ENCODE measurements at regions not wholly inside any gene's neighbourhood (a gene's known extent, or its start where the extent isn't known, plus 50 kb on each side); places are given as distances from the start of the nearest gene placed in this dataset.
"Not testable (repeated sequence)": the region's sequence is repeated elsewhere in the genome, so short reads cannot be mapped to it uniquely, and the experiment has no call there.

DNA sequence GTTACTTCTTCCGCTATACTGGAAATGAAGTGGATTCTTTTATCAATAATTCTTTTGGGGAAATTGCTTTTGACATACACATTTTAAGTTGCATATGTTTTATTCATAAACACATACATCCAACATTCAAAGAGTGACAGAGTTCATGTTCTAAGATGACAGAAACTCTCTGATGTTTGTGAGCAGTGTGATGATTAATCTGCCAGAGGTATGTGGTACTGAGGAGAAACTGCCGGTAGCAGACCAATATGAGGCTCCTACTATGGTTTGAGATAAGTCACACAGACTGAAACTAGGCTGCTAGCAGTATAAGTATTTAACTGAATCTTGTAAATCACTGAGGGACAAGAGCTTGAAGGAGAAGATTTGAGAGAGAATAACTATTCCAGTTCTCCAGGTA lies 524.1 kb upstream of the SEMA3D start:
- DNase-seq: no peak

DNA sequence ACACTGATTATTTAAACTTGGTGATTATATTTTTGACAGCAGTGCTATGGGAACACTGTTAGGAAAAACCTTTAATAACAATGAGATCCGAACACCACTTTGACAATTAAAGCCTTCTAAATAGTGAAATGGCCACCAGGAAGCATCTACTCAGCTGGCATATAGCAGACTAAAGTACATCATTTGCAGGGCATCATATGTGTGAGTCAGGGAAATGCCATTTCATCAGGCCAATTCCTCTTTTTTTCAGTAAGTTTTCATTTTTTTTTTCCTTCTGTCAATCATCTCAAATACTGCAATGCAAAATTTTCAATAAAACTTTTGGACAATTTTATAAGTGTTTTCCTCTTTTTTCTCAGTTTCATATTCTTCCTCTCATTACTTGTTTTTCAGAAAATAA lies 521.4 kb upstream of the SEMA3D start:
- no peak for DNase-seq

DNA sequence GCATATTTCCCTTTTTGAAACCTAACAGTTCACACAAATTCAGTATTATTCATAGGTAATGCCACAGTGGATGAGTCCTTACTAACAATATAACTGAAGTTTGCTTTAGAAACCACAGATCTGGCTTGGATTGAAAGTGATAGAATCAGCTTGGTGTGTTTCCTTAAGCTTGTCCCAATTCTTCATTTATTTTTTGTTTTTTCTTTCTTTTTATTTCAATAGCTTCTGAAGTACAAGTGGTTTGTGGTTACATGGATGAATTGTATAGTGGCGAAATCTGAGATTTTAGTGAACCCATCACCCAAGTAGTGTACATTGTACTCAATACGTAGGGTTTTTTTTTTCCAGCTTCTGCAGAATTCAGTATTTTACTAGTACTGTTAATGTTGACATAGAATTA lies 518.2 kb upstream of the SEMA3D start:
- peak; percentile 34 for DNase-seq

DNA sequence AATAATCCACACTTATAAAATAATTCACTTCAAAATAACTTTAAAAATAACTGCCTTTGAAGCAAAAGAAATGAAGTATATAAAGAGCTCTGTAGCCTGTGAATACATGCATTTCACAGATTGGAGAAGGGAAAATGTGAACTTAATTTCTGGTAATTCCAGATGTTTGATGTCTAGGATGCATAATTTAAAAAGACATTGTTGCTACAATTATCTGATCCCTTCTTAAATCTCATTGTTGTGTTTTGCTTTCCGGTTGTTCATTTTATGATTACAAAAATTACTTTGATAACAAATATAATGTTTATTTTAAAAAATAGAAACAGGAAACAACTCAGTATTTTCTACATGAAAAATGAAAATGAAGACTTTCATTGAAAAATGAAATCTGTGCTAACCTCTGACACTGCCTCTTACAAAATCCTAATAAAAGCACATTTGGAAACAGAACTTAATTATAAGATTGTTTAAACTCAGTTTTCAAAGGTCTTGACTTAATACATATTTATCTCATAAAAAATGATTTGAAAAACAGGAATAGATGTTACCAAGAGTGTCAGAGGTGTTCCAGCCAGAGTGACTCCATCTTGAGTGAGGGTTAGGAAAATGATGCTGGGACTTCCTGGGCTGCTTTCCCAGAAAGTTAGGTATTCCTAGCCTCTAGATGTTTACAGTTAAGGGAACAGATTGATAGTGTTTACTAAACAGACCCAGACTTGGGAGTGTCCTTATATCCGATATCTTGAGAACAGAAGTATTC lies 516.6 kb upstream of the SEMA3D start:
- no peak for DNase-seq

DNA sequence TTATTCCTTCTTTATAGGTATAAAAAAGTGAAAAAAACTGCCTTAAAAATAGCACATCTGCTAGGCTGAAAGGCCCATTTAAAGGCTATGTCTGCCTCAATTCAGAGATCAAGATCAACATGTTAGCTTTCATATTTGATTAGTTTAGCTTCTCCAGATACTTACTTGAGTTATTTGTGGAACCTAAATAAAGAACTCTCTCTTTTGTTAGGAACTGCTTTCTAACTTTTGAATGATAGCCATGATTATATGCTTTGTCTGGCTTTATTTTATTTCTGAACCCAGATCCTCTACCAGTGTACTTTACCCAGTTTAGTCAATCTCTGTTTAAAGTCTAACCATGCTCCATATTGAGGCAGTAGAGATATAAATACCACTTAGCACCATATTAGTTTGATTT lies 515.5 kb upstream of the SEMA3D start:
- DNase-seq: no peak

DNA sequence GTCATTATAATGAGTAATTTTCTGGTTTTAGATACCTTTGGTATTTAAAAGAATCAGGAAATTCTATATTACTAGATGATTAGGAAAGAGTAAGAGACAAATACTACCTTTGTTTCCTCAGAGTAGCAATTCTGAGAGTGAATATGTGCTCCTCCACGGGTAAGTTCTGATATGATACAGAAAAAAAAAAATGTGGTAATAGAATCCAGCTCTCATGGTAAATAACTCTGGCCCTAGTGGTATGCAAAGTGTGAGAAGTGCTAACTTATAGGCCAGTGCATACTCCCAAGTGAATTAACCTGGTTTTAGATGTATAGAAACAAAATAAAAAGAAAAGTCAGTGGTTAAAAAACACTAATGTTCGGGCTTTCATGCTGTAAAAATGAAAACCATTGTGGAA lies 512.6 kb upstream of the SEMA3D start:
- no peak for DNase-seq

DNA sequence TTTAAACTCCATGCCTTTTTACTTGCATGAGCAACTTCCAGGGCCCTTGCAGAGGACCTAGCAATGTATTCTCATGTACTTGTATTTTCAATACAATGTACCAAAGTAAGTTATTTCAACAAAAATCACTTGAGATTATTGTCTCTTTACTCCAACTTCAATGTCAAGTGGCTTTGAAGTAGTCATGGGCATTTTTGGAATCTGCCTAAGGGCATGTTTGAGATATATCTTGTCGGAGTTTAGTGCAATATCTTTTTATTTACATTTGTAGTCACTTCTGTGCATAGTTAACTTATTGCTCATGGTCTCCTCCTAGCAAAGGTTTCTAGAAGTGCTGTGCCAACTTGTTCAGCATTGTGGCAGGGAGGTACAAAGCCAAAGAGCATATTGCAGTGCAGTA lies 508.7 kb upstream of the SEMA3D start:
- DNase-seq: no peak

DNA sequence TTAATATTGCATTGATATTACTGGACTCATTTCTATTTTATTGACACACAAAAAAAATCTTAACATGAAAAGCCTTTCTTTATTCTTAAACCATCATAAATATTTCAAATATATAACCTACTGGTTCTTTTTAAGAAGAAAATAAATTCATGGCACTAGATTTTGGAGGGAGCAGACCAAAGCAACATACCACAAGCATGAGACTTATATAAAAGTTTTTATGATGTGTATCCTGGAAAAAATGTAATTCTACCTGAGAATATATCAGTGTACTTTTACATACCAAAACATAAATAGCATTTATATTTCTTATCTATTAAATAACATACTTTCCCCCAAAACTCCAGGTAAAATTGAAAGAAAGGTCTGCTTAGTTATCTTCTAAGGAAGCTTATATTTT lies 508.2 kb upstream of the SEMA3D start:
- no peak for DNase-seq

DNA sequence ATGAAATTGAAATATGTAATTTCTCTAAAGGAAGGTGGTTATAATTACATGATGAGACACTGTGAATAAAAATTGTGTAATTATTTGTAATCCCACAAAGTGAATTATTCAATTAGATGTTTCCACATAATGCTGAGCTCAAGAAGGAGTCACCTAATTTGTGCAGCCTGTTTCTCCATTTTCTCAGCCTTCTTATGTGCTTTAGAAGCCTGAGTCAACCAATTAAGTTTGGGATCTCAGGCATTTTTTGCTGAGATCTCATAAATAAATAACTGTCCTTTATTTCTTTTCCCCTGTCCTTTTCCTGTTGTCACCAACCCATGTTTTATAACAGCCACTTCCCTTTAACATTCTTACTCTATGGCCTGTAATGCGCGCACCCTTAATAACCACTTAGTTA lies 506.5 kb upstream of the SEMA3D start:
- no peak for DNase-seq

DNA sequence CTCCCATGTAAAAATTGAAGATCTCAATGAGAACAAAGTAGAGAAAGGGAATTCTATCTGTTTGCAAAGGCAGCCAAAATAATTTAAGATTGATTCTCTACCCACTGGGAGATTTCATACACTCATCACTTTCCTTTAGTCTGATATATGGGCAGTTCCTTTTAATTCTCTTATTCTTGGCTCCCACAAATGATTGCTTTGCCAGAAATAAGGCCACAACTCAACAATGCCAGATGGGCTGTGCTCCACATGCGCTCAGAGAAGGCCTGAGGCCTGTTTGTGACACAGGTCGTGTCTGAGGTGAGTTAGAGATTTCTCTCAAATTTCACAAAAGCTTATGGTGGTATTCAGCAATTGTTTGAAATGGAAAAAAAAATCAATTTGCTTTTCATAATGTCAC lies 501.9 kb upstream of the SEMA3D start:
- DNase-seq: peak; percentile 52

DNA sequence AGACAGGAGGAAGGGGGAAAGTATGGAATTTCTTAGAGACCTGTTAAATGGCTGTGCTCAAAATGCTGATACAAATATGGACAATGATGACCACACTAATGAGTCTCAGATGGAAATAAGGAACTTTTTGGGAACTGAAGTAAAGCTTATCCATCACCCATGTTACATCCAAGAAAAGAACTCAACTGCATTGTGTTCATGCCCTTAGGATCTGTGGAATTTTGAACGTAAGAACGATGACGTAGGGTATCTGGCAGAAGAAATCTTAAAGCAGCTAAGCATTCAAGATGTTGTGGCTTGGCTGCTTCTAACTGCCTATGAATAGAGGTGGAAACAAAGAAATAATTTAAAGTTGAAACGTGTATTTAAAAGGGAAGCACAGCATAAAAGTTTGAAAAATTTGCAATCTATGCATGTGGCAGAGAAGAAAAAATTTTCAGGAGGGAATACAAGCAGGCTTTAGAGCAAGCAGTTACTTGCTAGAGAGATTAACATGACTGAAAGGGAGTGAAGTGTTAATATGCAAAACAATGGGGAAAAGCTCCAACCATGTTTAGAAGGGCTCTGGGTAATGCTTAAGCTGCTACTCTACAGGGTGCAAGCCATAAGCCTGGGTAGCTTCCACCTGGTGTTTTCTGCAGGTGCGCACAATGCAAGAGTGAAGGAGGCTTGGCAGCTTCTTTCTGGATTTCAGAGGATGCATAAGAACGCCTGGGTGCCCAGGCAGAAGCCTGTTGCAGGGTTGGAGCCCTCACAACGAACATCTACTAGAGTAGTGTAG lies 499.7 kb upstream of the SEMA3D start:
- DNase-seq: peak; percentile 41

DNA sequence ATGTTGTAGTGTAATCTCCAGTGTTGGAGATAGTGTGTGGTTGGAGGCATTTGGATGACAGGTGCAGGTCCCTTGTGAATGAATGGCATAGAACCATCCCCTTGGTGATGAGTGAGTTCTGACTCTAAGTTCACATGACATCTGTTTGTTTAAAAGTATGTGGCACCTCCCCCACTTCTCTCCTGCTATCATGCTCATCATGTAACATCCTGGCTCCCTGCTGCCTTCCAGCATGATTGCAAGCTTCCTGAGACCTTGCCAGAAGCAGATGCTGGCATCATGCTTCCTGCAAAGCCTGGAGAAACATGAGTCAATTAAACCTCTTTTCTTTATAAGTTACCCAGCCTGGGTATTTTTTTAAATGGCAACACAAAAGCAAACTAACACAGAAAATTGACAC lies 499.0 kb upstream of the SEMA3D start:
- peak; percentile 53 for DNase-seq

DNA sequence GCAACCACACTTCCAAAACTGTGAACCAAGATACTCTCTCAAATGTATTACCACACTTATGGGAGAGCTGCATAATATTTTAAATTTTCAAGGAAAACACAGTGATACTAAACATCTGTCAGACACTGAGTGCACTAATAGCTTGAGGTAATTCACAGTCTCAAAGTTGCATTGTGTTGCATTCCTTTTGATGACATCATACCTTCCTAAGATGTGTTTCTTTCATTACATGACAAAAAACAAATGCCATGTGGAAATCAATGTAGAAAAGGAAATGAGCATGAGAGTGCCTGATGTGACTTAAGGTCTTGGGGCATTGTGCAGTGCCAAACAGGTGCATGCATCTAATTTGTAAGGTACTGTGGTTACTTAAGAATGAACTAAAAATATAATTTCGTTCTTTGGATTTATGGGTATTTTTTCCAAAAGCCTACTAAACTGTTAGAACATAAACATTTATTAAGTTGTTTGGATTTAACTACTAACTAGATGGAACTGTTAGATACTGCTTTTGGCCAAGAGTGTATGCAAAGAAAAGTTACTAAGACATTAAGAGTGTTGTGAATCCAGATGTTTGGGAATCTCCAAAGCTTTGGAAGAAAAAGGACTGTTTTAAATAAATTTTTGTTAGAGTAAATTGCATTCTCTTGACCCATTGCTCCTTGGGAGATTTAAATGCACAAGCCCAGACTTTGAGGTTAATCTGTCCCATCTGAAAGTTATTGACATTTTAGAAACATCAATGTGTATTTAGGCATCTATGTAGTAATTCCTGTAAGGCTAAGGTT lies 496.2 kb upstream of the SEMA3D start:
- DNase-seq: peak; percentile 47

DNA sequence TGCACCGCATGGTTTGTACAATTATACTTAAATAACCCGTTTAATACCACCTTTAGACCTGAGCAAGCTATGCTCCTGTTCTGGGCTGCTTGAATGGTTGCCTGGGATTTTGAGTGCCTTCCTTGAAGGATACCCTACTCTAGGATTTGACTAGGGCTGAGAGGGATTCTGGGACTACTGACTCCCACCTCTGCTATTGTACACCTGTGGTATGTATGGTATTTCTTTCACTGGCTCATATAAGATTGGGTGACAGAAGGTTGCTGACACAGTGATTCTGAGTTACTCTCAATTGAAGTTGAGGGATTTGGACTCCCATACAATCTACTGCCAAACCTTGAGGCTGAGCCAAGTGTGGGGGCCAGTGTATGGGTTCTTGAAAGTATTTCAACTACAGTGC lies 494.4 kb upstream of the SEMA3D start:
- no peak for DNase-seq

DNA sequence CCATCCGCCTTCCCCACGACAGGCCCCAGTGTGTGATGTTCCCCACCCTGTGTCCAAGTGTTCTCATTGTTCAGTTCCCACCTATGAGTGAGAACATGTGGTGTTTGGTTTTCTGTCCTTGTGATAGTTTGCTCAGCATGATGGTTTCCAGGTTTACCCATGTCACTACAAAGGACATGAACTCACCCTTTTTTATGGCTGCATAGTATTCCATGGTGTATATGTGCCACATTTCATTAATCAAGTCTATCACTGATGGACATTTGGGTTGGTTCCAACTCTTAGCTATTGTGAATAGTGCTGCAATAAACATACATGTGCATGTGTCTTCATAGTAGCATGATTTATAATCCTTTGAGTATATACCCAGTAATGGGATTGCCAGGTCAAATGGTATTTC lies 488.2 kb upstream of the SEMA3D start:
- DNase-seq: not testable (repeated sequence)

DNA sequence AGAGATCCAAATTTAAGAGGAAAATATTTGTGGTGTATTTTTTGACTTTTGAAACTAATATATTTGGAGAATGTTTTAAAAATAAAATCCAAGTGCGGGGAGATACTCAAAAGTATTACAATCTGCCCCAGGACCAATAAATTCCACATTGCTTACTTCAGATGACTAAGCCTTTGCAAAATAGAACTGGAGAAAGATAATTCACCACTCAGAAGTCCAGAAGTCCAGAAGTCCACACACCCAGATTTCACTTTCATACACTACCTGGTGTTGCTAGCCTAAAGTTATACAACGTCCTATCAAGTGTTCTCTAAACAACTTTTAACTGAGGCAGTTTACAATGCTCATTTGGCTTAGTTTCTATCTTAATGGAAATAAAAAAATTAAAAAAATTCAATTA lies 487.0 kb upstream of the SEMA3D start:
- no peak for DNase-seq

DNA sequence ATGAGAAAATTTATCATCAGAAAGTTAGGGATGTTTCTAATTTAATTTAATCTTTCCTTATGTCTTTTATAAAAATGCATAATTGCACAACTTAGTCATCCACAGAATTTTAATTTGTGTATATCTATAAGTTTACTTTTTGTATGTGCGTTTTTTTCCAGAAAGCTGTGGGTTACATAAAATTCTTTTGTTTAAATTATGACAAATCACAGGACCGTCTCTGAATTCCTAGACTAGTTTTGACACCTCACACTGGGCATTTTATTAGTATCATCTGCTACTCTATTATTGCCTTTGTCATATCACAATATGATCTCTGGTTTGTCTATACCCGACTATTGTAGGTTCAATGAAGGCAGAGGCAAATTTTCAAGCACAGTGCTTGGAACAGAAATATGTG lies 482.4 kb upstream of the SEMA3D start:
- peak; percentile 56 for DNase-seq

DNA sequence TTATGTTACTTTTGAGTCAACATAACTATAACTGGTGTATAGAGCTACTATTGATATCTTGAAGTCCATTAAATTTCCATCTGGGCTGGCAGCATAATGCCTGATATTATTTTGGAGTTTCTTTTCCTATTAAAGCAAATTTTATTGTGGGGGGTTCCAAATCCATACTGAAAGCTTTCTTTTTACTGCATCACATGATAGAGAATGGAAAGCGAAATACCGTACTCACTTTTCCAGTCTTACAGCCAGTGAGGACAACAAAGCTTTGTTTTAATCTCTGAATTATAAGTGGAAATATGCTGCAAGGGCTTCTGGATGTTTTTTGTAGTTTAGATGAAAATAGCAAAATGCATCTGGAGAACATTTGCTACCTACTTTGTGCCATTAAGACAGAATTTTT lies 477.5 kb upstream of the SEMA3D start:
- DNase-seq: no peak

DNA sequence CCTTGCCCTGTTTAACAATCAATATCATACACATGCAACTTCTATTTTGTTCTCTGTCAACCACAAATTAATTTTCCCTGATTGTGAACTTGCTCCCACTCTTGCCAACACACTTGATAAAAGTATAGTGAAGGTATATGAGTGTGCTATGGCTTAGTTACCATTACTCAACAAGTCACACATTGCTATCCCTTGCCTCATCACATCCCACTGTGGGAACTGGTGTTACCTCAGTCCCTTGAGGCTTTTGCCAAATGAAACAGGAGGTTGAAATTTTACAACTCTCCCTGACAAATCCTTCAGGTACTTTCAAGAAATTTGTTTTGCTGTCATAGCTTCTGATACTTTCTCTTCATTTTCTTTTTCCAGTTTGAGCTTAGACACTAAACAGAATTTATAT lies 472.5 kb upstream of the SEMA3D start:
- DNase-seq: peak; percentile 36

DNA sequence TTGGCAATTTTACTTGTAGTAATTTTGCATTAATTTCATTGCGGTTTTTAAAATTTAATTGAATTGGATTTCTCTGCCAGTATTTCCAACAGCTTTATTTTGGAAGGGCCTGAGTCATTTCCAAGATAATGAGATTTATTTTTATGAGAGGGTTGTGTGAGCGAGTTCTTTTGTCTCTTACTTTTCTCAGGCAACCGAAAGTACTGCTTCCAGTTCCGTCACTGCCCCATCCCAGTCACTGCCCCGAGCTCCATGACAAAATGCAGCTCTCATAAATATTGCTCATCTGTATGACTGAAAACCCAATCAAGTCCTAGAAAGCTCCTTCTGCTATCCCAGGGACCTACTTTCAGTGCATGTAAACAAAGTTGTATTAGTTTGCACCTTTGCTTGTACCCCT lies 468.4 kb upstream of the SEMA3D start:
- DNase-seq: no peak

DNA sequence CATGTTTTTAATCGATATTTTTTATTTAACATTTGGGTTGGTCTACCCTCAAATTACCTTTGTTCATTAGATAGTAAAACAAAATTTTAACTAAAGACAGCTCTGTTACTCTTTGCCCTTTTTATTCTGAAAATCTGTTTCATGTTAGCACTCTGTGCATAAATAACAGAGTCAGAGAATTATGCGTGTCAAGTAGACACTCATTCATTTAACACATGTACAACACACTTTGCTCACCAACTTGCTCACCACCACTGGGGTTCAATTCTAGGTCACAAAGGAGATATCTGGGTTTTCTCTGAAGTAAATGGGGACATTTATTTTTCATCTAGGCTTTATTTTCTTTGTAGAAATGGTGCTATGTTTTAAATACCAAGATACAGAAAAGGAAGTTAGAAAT lies 457.4 kb upstream of the SEMA3D start:
- DNase-seq: no peak

DNA sequence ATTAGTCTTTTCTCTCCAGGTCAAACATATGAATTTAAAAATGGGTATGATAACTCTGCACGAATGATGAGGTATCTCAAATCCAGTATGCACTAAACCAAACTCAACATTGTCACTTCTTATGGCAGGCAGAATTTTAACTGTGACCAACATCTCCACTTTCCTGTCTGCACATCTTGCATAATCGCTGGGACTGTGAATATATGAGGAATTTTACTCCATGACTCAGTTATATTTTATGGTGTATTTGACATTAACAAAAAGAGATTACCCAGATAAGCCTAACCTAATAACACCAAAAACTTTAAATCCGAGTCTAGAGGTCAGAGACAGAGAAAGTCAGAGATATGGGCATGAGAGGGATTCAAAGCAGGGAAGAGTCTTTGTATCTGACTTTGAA lies 454.5 kb upstream of the SEMA3D start:
- DNase-seq: peak; percentile 30

DNA sequence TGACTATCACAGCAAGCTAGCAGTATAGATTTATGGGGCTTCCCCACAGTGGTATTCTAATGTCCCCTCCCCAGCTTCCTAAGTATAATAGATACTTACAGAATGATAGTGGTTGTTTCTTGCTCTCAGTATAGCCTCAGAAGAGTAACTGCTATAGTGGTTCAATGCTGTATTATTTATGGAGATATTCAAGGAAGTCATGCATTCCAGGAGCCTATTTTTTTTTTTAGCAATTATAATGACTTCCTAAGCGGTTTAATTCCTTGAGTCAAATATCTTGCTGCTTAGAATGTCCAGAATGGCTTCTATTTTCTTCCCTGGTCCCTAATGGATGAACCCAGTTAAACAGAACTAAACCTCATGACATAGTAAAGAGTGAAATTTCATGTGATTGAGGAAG lies 451.5 kb upstream of the SEMA3D start:
- DNase-seq: peak; percentile 25

DNA sequence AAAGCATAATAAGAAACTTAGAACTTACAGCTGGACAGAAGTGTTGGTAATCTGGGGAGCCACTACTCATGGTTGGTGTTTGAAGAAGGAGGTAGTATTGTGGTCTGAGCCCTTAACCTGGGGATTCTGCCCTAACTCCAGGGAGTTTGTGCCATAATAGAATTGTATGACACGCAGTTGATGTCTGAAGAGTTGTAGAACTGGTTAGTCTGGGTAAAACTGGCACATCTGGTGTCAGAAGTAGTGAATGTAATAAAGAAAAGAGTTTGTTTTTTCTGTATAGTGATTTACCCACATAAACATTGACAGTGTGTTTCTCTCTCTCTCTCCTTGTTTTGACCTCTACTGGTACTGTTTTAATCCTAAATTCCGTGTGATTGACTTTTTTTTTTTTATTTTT lies 448.1 kb upstream of the SEMA3D start:
- no peak for DNase-seq
